ENCODE measurements at regions not wholly inside any gene's neighbourhood (a gene's known extent, or its start where the extent isn't known, plus 50 kb on each side); places are given as distances from the start of the nearest gene placed in this dataset.
A peak's percentile ranks its signal among the peaks of the same experiment; 100 is the strongest.

GRCh38 chr11:129291546-129291945 is 84.1 kb upstream of the BARX2 start:
- DNase-seq (ENCODE audit: low read depth), result no peak

GRCh38 chr11:129290966-129291365 is 84.7 kb upstream of the BARX2 start:
- DNase-seq (ENCODE audit: low read depth), result no peak

GRCh38 chr11:129289350-129290040 is 86.2 kb upstream of the BARX2 start:
- no peak for DNase-seq (ENCODE audit: low read depth)

GRCh38 chr11:129287920-129288319 is 87.7 kb upstream of the BARX2 start:
- no peak for DNase-seq (ENCODE audit: low read depth)

- no peak for DNase-seq (ENCODE audit: low read depth)
Measured at GRCh38 chr11:129286813-129287212, 88.8 kb upstream of the BARX2 start.

- no peak for DNase-seq (ENCODE audit: low read depth)
Measured at GRCh38 chr11:129285402-129285786, 90.3 kb upstream of the BARX2 start.

GRCh38 chr11:129283141-129283540 is 91.0 kb upstream of the ARHGAP32 start:
- DNase-seq (ENCODE audit: low read depth), result no peak

- no peak for DNase-seq (ENCODE audit: low read depth)
Measured at GRCh38 chr11:129282634-129283033, 90.5 kb upstream of the ARHGAP32 start.

- DNase-seq (ENCODE audit: low read depth), result no peak
Measured at GRCh38 chr11:129281471-129282415, 89.6 kb upstream of the ARHGAP32 start.

- no peak for DNase-seq (ENCODE audit: low read depth)
Measured at GRCh38 chr11:129280027-129280811, 88.1 kb upstream of the ARHGAP32 start.

GRCh38 chr11:129279326-129280026 is 87.4 kb upstream of the ARHGAP32 start:
- DNase-seq (ENCODE audit: low read depth), result peak; percentile 79

- DNase-seq (ENCODE audit: low read depth), result peak; percentile 12
Measured at GRCh38 chr11:129278586-129279319, 86.6 kb upstream of the ARHGAP32 start.

GRCh38 chr11:129277198-129277843 is 85.2 kb upstream of the ARHGAP32 start:
- peak; percentile 25 for DNase-seq (ENCODE audit: low read depth)

GRCh38 chr11:129275828-129276227 is 83.7 kb upstream of the ARHGAP32 start:
- no peak for DNase-seq (ENCODE audit: low read depth)

- no peak for DNase-seq (ENCODE audit: low read depth)
Measured at GRCh38 chr11:129273944-129274711, 82.0 kb upstream of the ARHGAP32 start.

- DNase-seq (ENCODE audit: low read depth), result no peak
Measured at GRCh38 chr11:129273322-129273721, 81.2 kb upstream of the ARHGAP32 start.

GRCh38 chr11:129271030-129271429 is 78.9 kb upstream of the ARHGAP32 start:
- no peak for DNase-seq (ENCODE audit: low read depth)

GRCh38 chr11:129270446-129270845 is 78.3 kb upstream of the ARHGAP32 start:
- DNase-seq (ENCODE audit: low read depth), result no peak

GRCh38 chr11:129268371-129268770 is 76.2 kb upstream of the ARHGAP32 start:
- no peak for DNase-seq (ENCODE audit: low read depth)

GRCh38 chr11:129267716-129268115 is 75.6 kb upstream of the ARHGAP32 start:
- DNase-seq (ENCODE audit: low read depth), result no peak

Data from iris pigment epithelial cell (primary cell).